Fibroblast of upper back skin (primary cell): ENCODE measurements at regions not wholly inside any gene's neighbourhood (a gene's known extent, or its start where the extent isn't known, plus 50 kb on each side); places are given as distances from the start of the nearest gene placed in this dataset.

ENCODE experiments used
- DNase-seq: peaks from one replicate; pipeline ENCODE4 v3.0.0-alpha.2; 2013

DNA sequence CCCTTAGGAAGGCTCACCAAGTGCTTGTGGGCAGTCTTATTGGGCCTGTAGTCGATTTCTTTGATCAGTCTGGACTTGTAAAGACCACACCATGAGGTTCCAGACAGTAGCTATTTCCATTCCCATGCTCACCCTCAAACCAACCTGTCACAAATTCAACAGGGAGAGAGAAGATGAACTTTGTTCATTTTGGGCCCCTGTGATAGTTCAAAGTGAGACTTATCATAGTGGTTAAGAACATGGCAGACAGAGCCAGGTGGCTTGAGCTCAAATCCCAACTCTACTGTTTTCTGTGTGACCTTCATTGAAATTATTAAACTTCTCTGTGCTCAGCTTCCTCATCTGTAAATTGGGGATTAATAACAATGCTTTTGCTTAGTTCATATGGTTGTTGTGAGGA lies 53.9 kb upstream of the CTLA4 start:
- no peak for DNase-seq

GRCh38 chr2:203814661-203815540 lies 52.7 kb upstream of the CTLA4 start:
- DNase-seq = peak; percentile 82

GRCh38 chr2:203815541-203815898 lies 52.1 kb upstream of the CTLA4 start:
- no peak for DNase-seq

DNA sequence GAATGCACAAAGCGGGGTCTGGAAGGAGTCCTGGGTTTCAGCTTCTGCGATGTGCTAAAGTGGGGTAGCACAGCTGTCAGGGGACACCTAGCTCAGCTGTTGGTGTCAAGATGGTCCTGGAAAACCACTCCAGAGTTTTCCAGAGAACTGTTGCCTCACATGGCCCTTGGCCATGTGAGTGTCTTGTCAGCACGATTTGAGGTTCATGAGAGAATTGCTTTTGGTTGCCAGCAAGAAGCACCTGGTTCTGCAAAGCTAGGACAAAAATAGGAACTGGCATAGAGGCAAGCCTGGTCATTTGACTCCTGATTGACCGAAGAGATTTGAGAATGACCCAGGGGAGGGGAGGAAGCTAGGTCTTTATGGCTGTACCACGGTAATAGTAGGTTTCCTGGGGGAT lies 50.4 kb upstream of the CTLA4 start:
- no peak for DNase-seq
